ENCODE measurements at regions not wholly inside any gene's neighbourhood (a gene's known extent, or its start where the extent isn't known, plus 50 kb on each side); places are given as distances from the start of the nearest gene placed in this dataset.

DNA sequence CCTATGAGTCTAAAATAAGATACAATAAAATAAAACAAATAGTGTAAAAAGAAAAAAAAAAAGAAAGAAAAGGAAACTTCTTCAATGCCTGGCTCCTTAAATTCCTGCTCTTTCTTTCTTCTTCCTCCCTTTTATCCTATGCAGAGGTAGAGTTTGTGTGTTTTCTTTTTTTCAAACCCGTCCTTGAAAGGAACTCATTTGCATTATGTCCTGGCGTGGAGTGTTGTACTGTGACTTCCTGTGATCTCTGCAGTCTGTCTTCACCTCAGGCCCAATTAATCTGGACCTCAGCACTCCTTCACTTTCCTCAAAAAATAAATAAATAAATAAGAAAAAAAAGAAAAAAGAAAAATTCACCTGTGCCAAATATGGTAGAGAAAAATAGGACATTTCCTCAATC lies 541.9 kb upstream of the SPTLC3 start:
- ATAC-seq (no peak), DNase-seq (no peak)
- Mint-ChIP-seq H3K36me3 (no peaks in the 10 kb centered on the region), H3K9me3 (peaks cover 0 to 26% (median 8%) of the 10 kb centered on the region in 9 donors), H3K4me1 (no peaks in the 10 kb centered on the region), H3K27me3 (no peaks in the 10 kb centered on the region), H3K27ac (no peak overlapping the region), H3K4me3 (no peak overlapping the region)
- POLR2A ChIA-PET = no interaction called here

DNA sequence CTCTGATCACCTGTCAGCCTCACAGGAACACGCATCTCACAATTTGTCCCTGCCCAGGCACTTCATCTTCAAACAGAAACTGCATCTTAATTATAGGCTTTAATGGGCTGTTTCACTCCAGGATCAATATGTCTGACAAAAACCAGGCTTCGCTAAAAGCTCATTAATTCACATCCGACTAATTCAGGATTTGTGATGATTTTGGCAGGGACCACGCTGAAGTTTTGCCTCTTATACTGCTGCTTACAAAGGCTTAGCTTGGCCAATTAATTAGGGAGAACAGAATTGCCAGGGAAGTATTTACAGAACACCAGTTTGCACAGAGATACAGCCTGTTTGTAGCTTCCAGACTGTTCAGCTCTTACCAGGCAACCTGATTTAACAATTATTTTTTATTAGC lies 541.0 kb upstream of the SPTLC3 start:
- Mint-ChIP-seq H3K9me3 (peaks cover 0 to 18% (median 8%) of the 10 kb centered on the region in 9 donors), H3K4me3 (no peak overlapping the region), H3K4me1 (no peaks in the 10 kb centered on the region), H3K36me3 (no peaks in the 10 kb centered on the region), H3K27ac (no peak overlapping the region), H3K27me3 (no peaks in the 10 kb centered on the region)
- ATAC-seq (no peak), DNase-seq (no peak)
- POLR2A ChIA-PET = no interaction called here

DNA sequence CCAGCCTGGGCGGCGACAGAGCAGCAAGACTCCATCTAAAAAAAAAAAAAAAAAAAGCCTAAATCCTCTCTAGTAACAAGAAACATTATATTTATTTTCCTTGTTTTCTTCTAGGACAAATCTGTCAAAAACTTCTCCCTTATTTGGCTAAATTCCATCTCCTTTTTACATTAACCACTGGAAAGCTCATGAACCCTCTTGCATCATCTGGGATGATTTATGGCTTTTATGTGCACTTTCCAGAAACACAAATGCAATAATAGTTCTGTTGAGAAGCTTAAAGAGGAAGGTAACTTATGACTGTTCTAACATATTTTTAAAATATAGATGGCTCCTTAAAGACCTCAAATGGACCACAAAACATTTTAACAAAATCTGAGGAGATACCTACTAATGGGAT lies 526.1 kb upstream of the SPTLC3 start:
- Mint-ChIP-seq H3K4me1 (no peaks in the 10 kb centered on the region), H3K27ac (no peak overlapping the region), H3K4me3 (no peak overlapping the region), H3K27me3 (peaks cover 0 to 4% (median 0%) of the 10 kb centered on the region in 5 donors), H3K9me3 (peaks cover 3 to 41% (median 10%) of the 10 kb centered on the region in 9 donors), H3K36me3 (no peaks in the 10 kb centered on the region)
- ATAC-seq = no peak
- POLR2A ChIA-PET = no interaction called here
- DNase-seq = no peak

DNA sequence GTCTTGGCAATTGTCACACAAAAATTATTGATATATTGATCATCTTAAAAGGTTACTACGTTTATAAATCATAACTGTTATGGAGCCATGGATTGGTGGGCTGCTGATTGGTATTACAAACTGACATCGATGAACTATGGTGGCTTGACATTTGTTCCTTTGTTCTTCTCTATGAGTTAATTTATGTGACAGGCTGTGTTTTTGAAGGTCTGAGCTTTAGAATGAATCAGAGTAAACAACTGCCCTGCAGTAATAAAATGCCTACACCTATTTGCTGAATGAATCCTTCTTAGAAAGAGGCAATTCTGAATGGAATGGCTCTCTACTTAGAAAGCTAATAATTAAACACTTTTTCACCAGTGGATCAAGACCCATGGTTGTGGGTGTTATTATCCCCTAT lies 506.3 kb upstream of the SPTLC3 start:
- H3K36me3 Mint-ChIP-seq = no peaks in the 10 kb centered on the region

DNA sequence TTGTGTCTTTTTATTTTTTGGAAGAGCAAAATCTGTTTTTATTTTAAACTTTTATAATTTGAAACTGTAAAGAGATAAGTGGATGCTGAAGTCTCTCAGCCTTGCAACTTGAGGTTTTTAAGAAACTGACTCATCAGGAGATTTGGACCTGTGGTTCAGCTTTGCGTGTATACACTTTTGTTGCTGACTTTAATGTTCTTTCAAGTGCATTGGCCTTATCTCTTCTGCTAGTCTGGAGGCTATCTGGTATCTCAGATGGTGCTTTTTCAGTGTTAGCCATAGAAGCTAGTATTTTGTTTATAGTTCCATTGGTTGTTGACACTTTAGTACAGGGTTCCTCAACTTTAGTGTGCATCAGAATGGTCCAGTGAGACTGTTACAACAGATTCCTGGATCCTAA lies 504.0 kb upstream of the SPTLC3 start:
- no peak for DNase-seq
- Mint-ChIP-seq H3K27me3 (no peaks in the 10 kb centered on the region), H3K27ac (no peak overlapping the region), H3K36me3 (no peaks in the 10 kb centered on the region), H3K4me1 (no peaks in the 10 kb centered on the region), H3K9me3 (peaks cover 0 to 32% (median 10%) of the 10 kb centered on the region in 9 donors), H3K4me3 (no peak overlapping the region)
- no peak for ATAC-seq
- POLR2A ChIA-PET = no interaction called here

More for the DNA sequence above, 506.3 kb upstream of the SPTLC3 start:
- Mint-ChIP-seq H3K4me3 (no peak overlapping the region), H3K27ac (no peak overlapping the region), H3K27me3 (no peaks in the 10 kb centered on the region), H3K4me1 (no peaks in the 10 kb centered on the region), H3K9me3 (peaks cover 2 to 45% (median 11%) of the 10 kb centered on the region in 9 donors)
- DNase-seq (no peak), ATAC-seq (no peak)
- POLR2A ChIA-PET = no interaction called here

DNA sequence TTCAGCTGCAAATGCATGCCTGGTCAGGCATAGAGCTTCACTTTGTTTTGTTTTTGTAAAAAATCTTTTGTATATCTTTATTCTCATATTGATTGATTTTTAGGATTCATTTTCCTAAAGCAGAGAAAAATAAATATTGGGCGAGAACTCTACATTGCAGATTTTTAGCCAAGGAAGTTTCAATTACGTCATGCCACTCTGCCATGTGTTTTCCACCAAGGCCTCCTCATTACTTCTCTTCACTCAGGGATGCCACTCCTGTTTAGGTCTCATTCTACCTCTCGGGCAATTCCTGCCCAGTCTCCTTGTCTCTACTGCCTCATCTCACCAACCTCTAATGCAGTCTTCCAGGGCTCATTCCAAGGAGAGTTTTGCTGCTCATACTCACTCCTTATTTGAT lies 497.3 kb upstream of the SPTLC3 start:
- Mint-ChIP-seq H3K27me3 (no peaks in the 10 kb centered on the region), H3K9me3 (peaks cover 0 to 15% (median 7%) of the 10 kb centered on the region in 9 donors), H3K36me3 (no peaks in the 10 kb centered on the region), H3K4me1 (no peaks in the 10 kb centered on the region), H3K27ac (no peak overlapping the region), H3K4me3 (no peak overlapping the region)
- DNase-seq (no peak), ATAC-seq (no peak)
- POLR2A ChIA-PET = no interaction called here

DNA sequence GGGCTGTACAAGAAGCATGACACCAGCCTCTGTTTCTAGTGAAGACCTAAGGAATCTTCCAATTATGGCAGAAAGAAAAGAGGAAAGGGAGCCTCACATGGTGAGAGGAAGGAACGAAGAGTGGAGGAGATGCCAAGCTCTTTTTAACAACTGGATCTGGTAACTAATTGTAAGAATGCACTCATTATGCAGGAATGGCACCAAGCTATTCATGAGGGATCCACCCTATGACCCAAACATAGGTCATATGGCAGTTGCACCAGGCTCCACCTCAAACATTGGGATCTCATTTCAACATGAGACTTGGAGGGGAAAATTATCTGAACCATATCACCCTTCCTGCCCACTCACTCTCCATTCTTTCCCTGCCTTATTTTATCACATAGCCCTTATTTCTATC lies 496.0 kb upstream of the SPTLC3 start:
- no peaks in the 10 kb centered on the region for H3K4me1 Mint-ChIP-seq
- DNase-seq (no peak), ATAC-seq (no peak)
- no peaks in the 10 kb centered on the region for H3K36me3 Mint-ChIP-seq
- no peak overlapping the region for H3K4me3 Mint-ChIP-seq
- POLR2A ChIA-PET = no interaction called here
- peaks cover 0 to 15% (median 7%) of the 10 kb centered on the region in 9 donors for H3K9me3 Mint-ChIP-seq
- H3K27ac Mint-ChIP-seq = no peak overlapping the region
- H3K27me3 Mint-ChIP-seq = no peaks in the 10 kb centered on the region

DNA sequence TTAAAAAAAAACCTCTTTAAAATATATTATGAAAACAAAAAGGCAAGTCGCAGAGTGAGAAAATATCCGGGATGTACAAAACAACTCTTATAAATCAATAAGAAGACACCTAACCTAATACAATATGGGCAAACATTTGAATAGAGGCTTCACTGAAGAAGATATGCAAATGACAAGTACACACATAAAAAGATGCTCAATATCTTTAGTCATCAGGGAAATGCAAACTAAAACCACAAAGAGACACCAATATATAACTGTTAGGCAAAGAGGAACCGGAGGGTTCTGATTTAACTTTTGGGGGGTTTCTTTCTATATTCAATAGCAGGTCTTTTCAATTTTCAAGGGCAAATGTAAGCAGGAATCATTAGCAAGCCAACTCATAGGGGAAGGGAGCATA lies 480.7 kb upstream of the SPTLC3 start:
- Mint-ChIP-seq H3K9me3 (peaks cover 0 to 14% (median 4%) of the 10 kb centered on the region in 9 donors), H3K4me3 (no peak overlapping the region), H3K27me3 (no peaks in the 10 kb centered on the region), H3K27ac (no peak overlapping the region), H3K4me1 (no peaks in the 10 kb centered on the region), H3K36me3 (no peaks in the 10 kb centered on the region)
- POLR2A ChIA-PET = no interaction called here
- ATAC-seq (no peak), DNase-seq (no peak)

DNA sequence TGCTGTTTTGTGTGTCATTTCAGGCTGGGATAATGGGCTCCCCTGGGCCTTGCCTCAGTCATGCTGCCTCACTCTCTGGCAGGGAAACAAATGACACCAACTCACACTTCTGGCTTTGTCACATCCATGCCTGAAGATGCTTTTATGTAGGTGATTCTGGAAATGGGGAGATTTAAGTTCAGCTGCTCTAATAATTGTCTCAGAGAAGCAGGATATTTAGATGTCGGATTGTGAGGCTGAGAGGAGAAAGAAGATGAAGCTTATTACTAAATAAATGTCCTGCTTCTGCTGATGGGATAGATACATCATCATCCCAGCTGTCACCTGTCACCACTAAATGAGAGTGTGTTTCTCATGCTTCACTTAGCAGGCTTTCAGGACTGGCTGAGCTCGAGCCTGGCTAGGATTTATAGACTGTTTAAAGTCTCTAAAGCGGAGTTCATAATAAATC lies 480.2 kb upstream of the SPTLC3 start:
- DNase-seq (no peak), ATAC-seq (no peak)
- Mint-ChIP-seq H3K36me3 (no peaks in the 10 kb centered on the region), H3K4me3 (no peak overlapping the region), H3K27ac (no peak overlapping the region), H3K27me3 (no peaks in the 10 kb centered on the region), H3K4me1 (no peaks in the 10 kb centered on the region), H3K9me3 (peaks cover 0 to 20% (median 5%) of the 10 kb centered on the region in 9 donors)
- POLR2A ChIA-PET = no interaction called here

DNA sequence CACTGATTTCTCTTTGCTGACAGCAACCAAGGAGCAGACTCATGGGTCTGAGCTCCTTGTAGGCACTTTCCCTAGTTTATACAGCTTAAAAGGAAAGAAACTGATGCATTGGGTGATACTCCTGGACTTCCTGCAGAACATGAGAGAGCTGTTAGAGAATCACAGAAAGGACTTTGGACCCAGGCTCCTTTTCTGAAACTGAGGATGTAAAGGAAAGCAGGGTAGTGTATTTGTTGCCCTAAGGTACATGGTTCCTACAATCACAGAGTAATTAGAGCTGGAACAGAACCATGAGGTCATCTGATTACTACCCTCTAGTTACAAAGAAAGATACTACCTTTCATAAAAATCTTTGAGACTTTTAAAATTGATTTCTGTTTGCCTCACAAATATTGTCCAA lies 477.1 kb upstream of the SPTLC3 start:
- H3K9me3 Mint-ChIP-seq = peaks cover 0 to 14% (median 3%) of the 10 kb centered on the region in 9 donors
- no peak overlapping the region for H3K4me3 Mint-ChIP-seq
- no peaks in the 10 kb centered on the region for H3K27me3 Mint-ChIP-seq
- no peaks in the 10 kb centered on the region for H3K36me3 Mint-ChIP-seq
- H3K27ac Mint-ChIP-seq = no peak overlapping the region
- ATAC-seq (no peak), DNase-seq (no peak)
- no peaks in the 10 kb centered on the region for H3K4me1 Mint-ChIP-seq
- POLR2A ChIA-PET = no interaction called here

DNA sequence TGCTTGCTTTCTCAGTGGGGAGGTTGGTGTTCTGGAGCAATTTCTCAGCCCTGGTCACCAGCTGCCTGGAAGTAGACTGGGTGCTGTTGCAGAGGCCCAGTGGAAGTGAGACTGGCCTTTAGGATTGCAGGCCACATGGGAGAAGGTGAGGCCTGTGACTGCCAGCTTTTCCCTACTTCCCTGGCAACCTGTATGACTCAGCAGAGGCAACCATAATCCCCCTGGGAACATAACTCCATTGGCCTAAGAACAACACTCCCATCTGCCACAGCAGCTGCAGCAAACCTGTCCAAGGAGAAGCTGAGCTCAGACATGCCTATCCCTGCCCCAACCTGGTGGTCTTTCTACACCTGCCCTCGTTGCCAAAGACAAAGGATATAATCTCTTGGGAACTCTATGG lies 473.5 kb upstream of the SPTLC3 start:
- Mint-ChIP-seq H3K4me1 (no peaks in the 10 kb centered on the region), H3K27ac (no peak overlapping the region), H3K4me3 (no peak overlapping the region), H3K36me3 (no peaks in the 10 kb centered on the region), H3K9me3 (peaks cover 4 to 31% (median 10%) of the 10 kb centered on the region in 9 donors), H3K27me3 (no peaks in the 10 kb centered on the region)
- ATAC-seq (no peak), DNase-seq (no peak)
- POLR2A ChIA-PET = no interaction called here

DNA sequence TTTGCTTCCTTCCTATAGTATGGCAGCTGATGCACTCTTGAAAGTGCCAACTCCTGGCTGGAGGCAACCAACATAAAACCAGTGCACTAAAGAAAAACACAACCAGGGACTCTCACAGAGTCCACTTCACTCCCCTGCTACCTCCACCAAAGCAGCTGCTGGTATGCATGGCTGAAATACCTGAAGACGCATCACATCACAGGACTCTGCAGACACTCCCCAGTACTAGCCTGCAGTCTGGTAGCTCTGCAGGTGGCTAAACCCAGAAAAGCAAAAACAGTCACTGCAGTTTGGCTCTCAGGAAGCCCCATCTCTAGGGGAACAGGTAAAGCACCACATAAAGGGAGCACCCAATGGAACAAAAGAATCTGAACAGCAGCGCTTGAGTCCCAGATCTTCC lies 473.0 kb upstream of the SPTLC3 start:
- no peak for DNase-seq
- H3K27me3 Mint-ChIP-seq = no peaks in the 10 kb centered on the region
- no peaks in the 10 kb centered on the region for H3K4me1 Mint-ChIP-seq
- H3K4me3 Mint-ChIP-seq = no peak overlapping the region
- POLR2A ChIA-PET = no interaction called here
- no peak for ATAC-seq
- no peaks in the 10 kb centered on the region for H3K36me3 Mint-ChIP-seq
- no peak overlapping the region for H3K27ac Mint-ChIP-seq
- peaks cover 4 to 31% (median 12%) of the 10 kb centered on the region in 9 donors for H3K9me3 Mint-ChIP-seq

DNA sequence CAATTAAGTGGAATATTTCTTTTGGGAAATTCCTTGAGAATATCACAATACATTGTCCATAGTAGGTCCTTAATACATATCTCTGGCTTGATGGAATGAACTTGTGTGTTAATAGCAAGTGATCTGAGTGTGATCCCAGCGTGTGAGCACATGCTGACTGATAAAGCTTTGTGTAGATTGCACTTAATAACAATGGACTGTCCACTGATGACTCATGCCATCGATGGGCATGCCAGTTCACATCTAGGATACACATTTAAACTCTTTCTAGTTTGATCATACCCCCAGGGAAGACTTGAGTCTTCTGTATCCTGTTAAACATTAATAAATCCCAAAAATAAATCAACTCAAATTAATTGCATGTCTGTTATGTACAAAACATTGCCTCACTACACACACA lies 454.3 kb upstream of the SPTLC3 start:
- Mint-ChIP-seq H3K4me3 (no peak overlapping the region), H3K27ac (no peak overlapping the region), H3K27me3 (no peaks in the 10 kb centered on the region), H3K4me1 (no peaks in the 10 kb centered on the region), H3K36me3 (no peaks in the 10 kb centered on the region), H3K9me3 (peaks cover 0 to 4% (median 0%) of the 10 kb centered on the region in 9 donors)
- DNase-seq (no peak), ATAC-seq (no peak)
- POLR2A ChIA-PET = no interaction called here

DNA sequence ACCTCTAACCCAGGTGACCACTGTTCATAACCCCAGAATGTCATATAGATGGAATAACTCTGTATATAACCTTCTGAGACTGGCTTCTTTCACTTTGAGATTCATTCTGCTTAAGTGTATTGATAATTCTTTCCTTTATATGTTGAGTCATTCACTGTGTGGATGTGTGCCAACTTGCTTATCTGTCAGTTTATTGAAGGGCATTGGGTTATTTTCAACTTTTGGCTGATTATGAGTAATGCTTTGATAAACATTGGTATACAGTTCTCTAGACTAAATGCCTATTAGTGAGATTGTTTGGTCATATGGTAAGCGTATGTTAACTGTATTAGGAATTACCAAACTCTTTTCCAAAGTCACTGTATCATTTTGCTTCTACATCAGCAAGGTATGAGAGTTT lies 453.4 kb upstream of the SPTLC3 start:
- no peaks in the 10 kb centered on the region for H3K27me3 Mint-ChIP-seq

More for the DNA sequence above, 453.4 kb upstream of the SPTLC3 start:
- ATAC-seq = no peak
- no peak overlapping the region for H3K4me3 Mint-ChIP-seq
- POLR2A ChIA-PET = no interaction called here
- no peaks in the 10 kb centered on the region for H3K36me3 Mint-ChIP-seq
- no peaks in the 10 kb centered on the region for H3K4me1 Mint-ChIP-seq
- peaks cover 0 to 4% (median 0%) of the 10 kb centered on the region in 9 donors for H3K9me3 Mint-ChIP-seq
- DNase-seq = no peak
- no peak overlapping the region for H3K27ac Mint-ChIP-seq

Measured in naive thymus-derived CD8-positive, alpha-beta T cell (primary cell).